ENCODE measurements at regions not wholly inside any gene's neighbourhood (a gene's known extent, or its start where the extent isn't known, plus 50 kb on each side); places are given as distances from the start of the nearest gene placed in this dataset.
"Not testable (repeated sequence)": the region's sequence is repeated elsewhere in the genome, so short reads cannot be mapped to it uniquely, and the experiment has no call there.

- H3K27me3 ChIP-seq (ENCODE audit: control insufficient read depth, insufficient read depth, low read length), result no peaks in the 10 kb centered on the region
- H3K4me3 ChIP-seq (ENCODE audit: low read length), result no peak overlapping the region
- H3K4me1 ChIP-seq (ENCODE audit: control insufficient read depth, insufficient read depth, low read length), result peaks cover under 1% of the 10 kb centered on the region
- no peak overlapping the region for H3K4me2 ChIP-seq (ENCODE audit: low read length)
- no peaks in the 10 kb centered on the region for H3K36me3 ChIP-seq (ENCODE audit: insufficient read depth, low read length)
- H3K9ac ChIP-seq (ENCODE audit: low read depth, low read length), result no peak overlapping the region
- no peaks in the 10 kb centered on the region for H3K9me3 ChIP-seq (replicated peaks; ENCODE audit: low read length)
These were observed 256.8 kb upstream of the BTG1 start for GRCh38 chr12:92402415-92402814.

GRCh38 chr12:92400006-92400405 is 254.4 kb upstream of the BTG1 start:
- H3K9me3 ChIP-seq (replicated peaks; ENCODE audit: low read length), result no peaks in the 10 kb centered on the region
- peaks cover 11% of the 10 kb centered on the region for H3K4me1 ChIP-seq (ENCODE audit: control insufficient read depth, insufficient read depth, low read length)
- H3K4me3 ChIP-seq (ENCODE audit: low read length), result no peak overlapping the region
- no peak overlapping the region for H3K9ac ChIP-seq (ENCODE audit: low read depth, low read length)
- H3K27me3 ChIP-seq (ENCODE audit: control insufficient read depth, insufficient read depth, low read length), result no peaks in the 10 kb centered on the region
- H3K36me3 ChIP-seq (ENCODE audit: insufficient read depth, low read length), result no peaks in the 10 kb centered on the region
- no peak overlapping the region for H3K4me2 ChIP-seq (ENCODE audit: low read length)

- Histone ChIP-seq H3K4me1 (ENCODE audit: control insufficient read depth, insufficient read depth, low read length) (peaks cover 11% of the 10 kb centered on the region), H3K9ac (ENCODE audit: low read depth, low read length) (no peak overlapping the region), H3K36me3 (ENCODE audit: insufficient read depth, low read length) (no peaks in the 10 kb centered on the region), H3K9me3 (replicated peaks; ENCODE audit: low read length) (no peaks in the 10 kb centered on the region), H3K4me3 (ENCODE audit: low read length) (no peak overlapping the region), H3K4me2 (ENCODE audit: low read length) (no peak overlapping the region), H3K27me3 (ENCODE audit: control insufficient read depth, insufficient read depth, low read length) (no peaks in the 10 kb centered on the region)
These were observed 253.1 kb upstream of the BTG1 start for GRCh38 chr12:92398565-92399309.

GRCh38 chr12:92396647-92397252 is 251.1 kb upstream of the BTG1 start:
- Histone ChIP-seq H3K9me3 (replicated peaks; ENCODE audit: low read length) (no peaks in the 10 kb centered on the region), H3K4me2 (ENCODE audit: low read length) (no peak overlapping the region), H3K4me1 (ENCODE audit: control insufficient read depth, insufficient read depth, low read length) (peaks cover 11% of the 10 kb centered on the region), H3K36me3 (ENCODE audit: insufficient read depth, low read length) (no peaks in the 10 kb centered on the region), H3K9ac (ENCODE audit: low read depth, low read length) (no peak overlapping the region), H3K4me3 (ENCODE audit: low read length) (no peak overlapping the region), H3K27me3 (ENCODE audit: control insufficient read depth, insufficient read depth, low read length) (no peaks in the 10 kb centered on the region)

- Histone ChIP-seq H3K4me2 (ENCODE audit: low read length) (no peak overlapping the region), H3K9me3 (replicated peaks; ENCODE audit: low read length) (no peaks in the 10 kb centered on the region), H3K4me1 (ENCODE audit: control insufficient read depth, insufficient read depth, low read length) (peaks cover 11% of the 10 kb centered on the region), H3K4me3 (ENCODE audit: low read length) (no peak overlapping the region), H3K9ac (ENCODE audit: low read depth, low read length) (no peak overlapping the region), H3K27me3 (ENCODE audit: control insufficient read depth, insufficient read depth, low read length) (no peaks in the 10 kb centered on the region), H3K36me3 (ENCODE audit: insufficient read depth, low read length) (no peaks in the 10 kb centered on the region)
These were observed 249.7 kb upstream of the BTG1 start for GRCh38 chr12:92395322-92395721.

GRCh38 chr12:92394895-92395294 is 249.2 kb upstream of the BTG1 start:
- Histone ChIP-seq H3K9ac (ENCODE audit: low read depth, low read length) (no peak overlapping the region), H3K9me3 (replicated peaks; ENCODE audit: low read length) (no peaks in the 10 kb centered on the region), H3K36me3 (ENCODE audit: insufficient read depth, low read length) (no peaks in the 10 kb centered on the region), H3K4me2 (ENCODE audit: low read length) (no peak overlapping the region), H3K4me3 (ENCODE audit: low read length) (no peak overlapping the region), H3K4me1 (ENCODE audit: control insufficient read depth, insufficient read depth, low read length) (peaks cover 11% of the 10 kb centered on the region), H3K27me3 (ENCODE audit: control insufficient read depth, insufficient read depth, low read length) (no peaks in the 10 kb centered on the region)

- Histone ChIP-seq H3K4me3 (ENCODE audit: low read length) (no peak overlapping the region), H3K4me2 (ENCODE audit: low read length) (no peak overlapping the region), H3K4me1 (ENCODE audit: control insufficient read depth, insufficient read depth, low read length) (peaks cover 11% of the 10 kb centered on the region)
These were observed 247.9 kb upstream of the BTG1 start for GRCh38 chr12:92393504-92393903.

GRCh38 chr12:92391726-92392125 is 246.1 kb upstream of the BTG1 start:
- H3K4me3 ChIP-seq (ENCODE audit: low read length); H3K4me2 ChIP-seq (ENCODE audit: low read length); H3K4me1 ChIP-seq (ENCODE audit: control insufficient read depth, insufficient read depth, low read length); H3K9me3 ChIP-seq (replicated peaks; ENCODE audit: low read length); H3K27me3 ChIP-seq (ENCODE audit: control insufficient read depth, insufficient read depth, low read length); H3K9ac ChIP-seq (ENCODE audit: low read depth, low read length); H3K36me3 ChIP-seq (ENCODE audit: insufficient read depth, low read length): not testable (repeated sequence)

More at GRCh38 chr12:92393504-92393903, 247.9 kb upstream of the BTG1 start:
- Histone ChIP-seq H3K9ac (ENCODE audit: low read depth, low read length) (no peak overlapping the region), H3K9me3 (replicated peaks; ENCODE audit: low read length) (no peaks in the 10 kb centered on the region), H3K27me3 (ENCODE audit: control insufficient read depth, insufficient read depth, low read length) (no peaks in the 10 kb centered on the region), H3K36me3 (ENCODE audit: insufficient read depth, low read length) (no peaks in the 10 kb centered on the region)

GRCh38 chr12:92389466-92389865 is 243.8 kb upstream of the BTG1 start:
- Histone ChIP-seq H3K4me1 (ENCODE audit: control insufficient read depth, insufficient read depth, low read length) (no peaks in the 10 kb centered on the region), H3K4me2 (ENCODE audit: low read length) (no peak overlapping the region), H3K9ac (ENCODE audit: low read depth, low read length) (no peak overlapping the region), H3K27me3 (ENCODE audit: control insufficient read depth, insufficient read depth, low read length) (no peaks in the 10 kb centered on the region), H3K9me3 (replicated peaks; ENCODE audit: low read length) (no peaks in the 10 kb centered on the region), H3K36me3 (ENCODE audit: insufficient read depth, low read length) (no peaks in the 10 kb centered on the region), H3K4me3 (ENCODE audit: low read length) (no peak overlapping the region)

- Histone ChIP-seq H3K27me3 (ENCODE audit: control insufficient read depth, insufficient read depth, low read length) (no peaks in the 10 kb centered on the region), H3K4me1 (ENCODE audit: control insufficient read depth, insufficient read depth, low read length) (no peaks in the 10 kb centered on the region), H3K36me3 (ENCODE audit: insufficient read depth, low read length) (no peaks in the 10 kb centered on the region), H3K9me3 (replicated peaks; ENCODE audit: low read length) (no peaks in the 10 kb centered on the region), H3K9ac (ENCODE audit: low read depth, low read length) (no peak overlapping the region), H3K4me3 (ENCODE audit: low read length) (no peak overlapping the region), H3K4me2 (ENCODE audit: low read length) (no peak overlapping the region)
These were observed 239.7 kb upstream of the BTG1 start for GRCh38 chr12:92385296-92385695.

- no peak overlapping the region for H3K4me3 ChIP-seq (ENCODE audit: low read length)
- no peak overlapping the region for H3K9ac ChIP-seq (ENCODE audit: low read depth, low read length)
- H3K36me3 ChIP-seq (ENCODE audit: insufficient read depth, low read length), result no peaks in the 10 kb centered on the region
- no peaks in the 10 kb centered on the region for H3K27me3 ChIP-seq (ENCODE audit: control insufficient read depth, insufficient read depth, low read length)
- no peaks in the 10 kb centered on the region for H3K9me3 ChIP-seq (replicated peaks; ENCODE audit: low read length)
- H3K4me2 ChIP-seq (ENCODE audit: low read length), result no peak overlapping the region
- no peaks in the 10 kb centered on the region for H3K4me1 ChIP-seq (ENCODE audit: control insufficient read depth, insufficient read depth, low read length)
These were observed 238.9 kb upstream of the BTG1 start for GRCh38 chr12:92384571-92384970.

GRCh38 chr12:92382383-92382878 is 236.8 kb upstream of the BTG1 start:
- no peak overlapping the region for H3K4me3 ChIP-seq (ENCODE audit: low read length)
- no peaks in the 10 kb centered on the region for H3K27me3 ChIP-seq (ENCODE audit: control insufficient read depth, insufficient read depth, low read length)
- no peaks in the 10 kb centered on the region for H3K36me3 ChIP-seq (ENCODE audit: insufficient read depth, low read length)
- H3K4me1 ChIP-seq (ENCODE audit: control insufficient read depth, insufficient read depth, low read length), result no peaks in the 10 kb centered on the region
- no peak overlapping the region for H3K4me2 ChIP-seq (ENCODE audit: low read length)
- no peak overlapping the region for H3K9ac ChIP-seq (ENCODE audit: low read depth, low read length)
- no peaks in the 10 kb centered on the region for H3K9me3 ChIP-seq (replicated peaks; ENCODE audit: low read length)

All from skeletal muscle satellite cell (primary cell).